ENCODE measurements at regions not wholly inside any gene's neighbourhood (a gene's known extent, or its start where the extent isn't known, plus 50 kb on each side); places are given as distances from the start of the nearest gene placed in this dataset.

GRCh38 chr18:68548904-68549870, 165.7 kb downstream of the TMX3 start:
- TF ChIP-seq CTCF (IDR thresholded peaks at IDR 0.05) (no peak), POLR2A (IDR thresholded peaks at IDR 0.05) (no peak)
